GM06990 (cell line): ENCODE measurements at regions not wholly inside any gene's neighbourhood (a gene's known extent, or its start where the extent isn't known, plus 50 kb on each side); places are given as distances from the start of the nearest gene placed in this dataset.

Experiments
- DNase-seq: peaks from one replicate; pipeline ENCODE4 v3.0.0-alpha.2; 2011; ENCODE audit not compliant: insufficient read length; ENCODE audit errors: extremely low read depth
- H3K27me3 ChIP-seq: replicated peaks from 2 replicates; pipeline ENCODE4 v1.6.0; 2011; ENCODE audit warnings: low read length; ENCODE audit not compliant: control insufficient read depth, insufficient read depth
- H3K36me3 ChIP-seq: 2 replicates; pipeline ENCODE4 v1.5.1; 2011; ENCODE audit warnings: low read length; ENCODE audit not compliant: control insufficient read depth, insufficient read depth
- H3K4me3 ChIP-seq: replicated peaks from 2 replicates; pipeline ENCODE4 v1.5.1; 2011; ENCODE audit warnings: low read depth, mild to moderate bottlenecking, control low read depth, low read length
- TF ChIP-seq, protein P1 (sequence below): IDR thresholded peaks from 2 replicates; pipeline ENCODE4 v1.5.1; 2011; ENCODE audit warnings: low read length, control low read depth, mild to moderate bottlenecking, inconsistent platforms; ENCODE audit not compliant: insufficient read depth, poor library complexity, severe bottlenecking

- H3K4me3 ChIP-seq, result no peak overlapping the region
- no peaks in the 10 kb centered on the region for H3K36me3 ChIP-seq
- H3K27me3 ChIP-seq, result no peaks in the 10 kb centered on the region; the same call in 1 of the 2 replicates
- no peak for DNase-seq
- TF ChIP-seq, protein P1, sequence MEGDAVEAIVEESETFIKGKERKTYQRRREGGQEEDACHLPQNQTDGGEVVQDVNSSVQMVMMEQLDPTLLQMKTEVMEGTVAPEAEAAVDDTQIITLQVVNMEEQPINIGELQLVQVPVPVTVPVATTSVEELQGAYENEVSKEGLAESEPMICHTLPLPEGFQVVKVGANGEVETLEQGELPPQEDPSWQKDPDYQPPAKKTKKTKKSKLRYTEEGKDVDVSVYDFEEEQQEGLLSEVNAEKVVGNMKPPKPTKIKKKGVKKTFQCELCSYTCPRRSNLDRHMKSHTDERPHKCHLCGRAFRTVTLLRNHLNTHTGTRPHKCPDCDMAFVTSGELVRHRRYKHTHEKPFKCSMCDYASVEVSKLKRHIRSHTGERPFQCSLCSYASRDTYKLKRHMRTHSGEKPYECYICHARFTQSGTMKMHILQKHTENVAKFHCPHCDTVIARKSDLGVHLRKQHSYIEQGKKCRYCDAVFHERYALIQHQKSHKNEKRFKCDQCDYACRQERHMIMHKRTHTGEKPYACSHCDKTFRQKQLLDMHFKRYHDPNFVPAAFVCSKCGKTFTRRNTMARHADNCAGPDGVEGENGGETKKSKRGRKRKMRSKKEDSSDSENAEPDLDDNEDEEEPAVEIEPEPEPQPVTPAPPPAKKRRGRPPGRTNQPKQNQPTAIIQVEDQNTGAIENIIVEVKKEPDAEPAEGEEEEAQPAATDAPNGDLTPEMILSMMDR, result no peak
Measured at GRCh38 chr2:2793925-2794560, 463.0 kb upstream of the MYT1L start.

- no peak overlapping the region for H3K4me3 ChIP-seq
- DNase-seq, result no peak
- H3K27me3 ChIP-seq, result no peaks in the 10 kb centered on the region; the same call in 1 of the 2 replicates
- TF ChIP-seq, protein P1, result no peak
- no peaks in the 10 kb centered on the region for H3K36me3 ChIP-seq
Measured at GRCh38 chr2:2793514-2793913, 462.4 kb upstream of the MYT1L start.

DNA sequence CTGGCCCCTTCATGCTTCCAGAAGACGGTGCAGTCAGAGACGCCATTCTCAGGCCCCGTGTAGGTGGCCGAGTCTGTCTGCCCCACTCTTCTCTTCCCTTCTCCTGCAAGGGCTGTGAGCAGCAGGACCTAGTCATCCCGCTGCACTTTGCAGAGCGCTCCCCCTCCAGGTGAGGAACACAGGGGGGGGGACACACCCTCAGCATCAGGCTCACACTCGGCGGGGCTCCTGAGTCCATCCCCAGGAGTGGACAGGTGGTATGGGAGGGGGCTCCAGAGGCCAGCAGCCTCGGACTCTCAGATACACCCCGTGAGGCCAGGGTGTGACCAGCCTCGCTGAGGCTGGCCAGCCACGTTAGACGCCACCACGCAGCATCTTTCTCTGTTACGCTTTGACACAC is 460.5 kb upstream of the MYT1L start:
- no peak for DNase-seq
- no peaks in the 10 kb centered on the region for H3K36me3 ChIP-seq
- no peak overlapping the region for H3K4me3 ChIP-seq
- H3K27me3 ChIP-seq, result no peaks in the 10 kb centered on the region; the same call in 1 of the 2 replicates
- TF ChIP-seq, protein P1, result no peak

DNA sequence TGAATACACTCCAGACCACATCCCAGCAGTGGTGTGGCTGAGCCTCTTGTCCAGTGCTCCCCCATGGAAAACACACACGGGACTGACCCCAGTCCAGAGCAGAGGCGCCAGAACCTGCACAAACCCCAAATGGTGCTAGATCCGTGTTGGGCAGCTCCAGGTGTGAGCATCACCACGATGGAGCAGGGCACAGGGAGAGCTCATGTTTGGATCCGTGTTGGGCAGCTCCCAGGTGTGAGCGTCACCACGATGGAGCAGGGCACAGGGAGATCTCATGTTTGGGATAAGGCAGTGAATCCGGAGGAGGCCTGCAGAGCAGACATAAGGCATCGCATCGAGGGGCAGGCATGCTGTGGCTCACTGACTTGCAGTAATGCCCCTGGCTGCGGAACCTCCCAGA is 460.0 kb upstream of the MYT1L start:
- H3K27me3 ChIP-seq, result no peaks in the 10 kb centered on the region; the same call in 1 of the 2 replicates
- H3K4me3 ChIP-seq, result no peak overlapping the region
- TF ChIP-seq, protein P1, result no peak
- DNase-seq, result no peak
- no peaks in the 10 kb centered on the region for H3K36me3 ChIP-seq

DNA sequence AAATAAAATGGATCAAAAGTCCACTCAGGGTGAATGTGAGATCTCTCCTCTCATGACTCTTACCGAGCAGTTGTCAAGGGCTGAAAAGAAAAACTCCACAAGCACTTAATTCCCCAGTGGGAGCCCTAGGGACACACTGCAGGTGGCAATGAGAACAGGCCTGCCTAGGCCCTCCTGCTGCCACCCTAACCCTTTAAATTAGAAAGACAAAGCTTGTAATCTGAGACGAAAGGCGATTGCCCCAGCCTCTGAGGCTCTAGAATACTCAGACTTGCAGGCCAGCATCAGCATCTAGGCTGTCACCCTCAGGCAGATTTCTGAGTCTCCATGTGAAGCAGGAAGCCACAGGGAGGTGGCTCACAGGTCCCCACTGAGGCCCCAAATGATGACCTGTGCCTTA is 457.0 kb upstream of the MYT1L start:
- TF ChIP-seq, protein P1, result no peak
- no peaks in the 10 kb centered on the region for H3K36me3 ChIP-seq
- no peaks in the 10 kb centered on the region; the same call in 1 of the 2 replicates for H3K27me3 ChIP-seq
- no peak overlapping the region for H3K4me3 ChIP-seq
- no peak for DNase-seq

- Histone ChIP-seq H3K4me3 (no peak overlapping the region), H3K36me3 (no peaks in the 10 kb centered on the region)
Measured at GRCh38 chr2:2787301-2787907, 456.3 kb upstream of the MYT1L start.

More at GRCh38 chr2:2787301-2787907, 456.3 kb upstream of the MYT1L start:
- no peak for DNase-seq
- TF ChIP-seq, protein P1, result no peak
- no peaks in the 10 kb centered on the region; the same call in 1 of the 2 replicates for H3K27me3 ChIP-seq
